Parathyroid adenoma (tissue), 2 donors: ENCODE measurements at regions not wholly inside any gene's neighbourhood (a gene's known extent, or its start where the extent isn't known, plus 50 kb on each side); places are given as distances from the start of the nearest gene placed in this dataset.

ENCODE experiments used
- H2AFZ ChIP-seq: fragments of 300-600 bp; sonication (generic); one replicate; pipeline ENCODE4 v1.7.0; 2017; ENCODE audit warnings: antibody characterized with exemption, mild to moderate bottlenecking
- H3K27ac ChIP-seq: fragments of 300-600 bp; sonication (generic); one replicate; pipeline ENCODE4 v1.7.0; 2017
- H3K27me3 ChIP-seq: fragments of 300-600 bp; sonication (generic); one replicate; pipeline ENCODE4 v1.7.0; 2017; ENCODE audit warnings: low read length; ENCODE audit not compliant: control insufficient read depth, insufficient read depth
- H3K36me3 ChIP-seq: fragments of 300-600 bp; sonication (generic); one replicate; pipeline ENCODE4 v1.7.0; 2017; ENCODE audit warnings: low read length; ENCODE audit not compliant: control insufficient read depth, insufficient read depth
- H3K4me1 ChIP-seq: fragments of 300-600 bp; sonication (generic); one replicate; pipeline ENCODE4 v1.7.0; 2017; ENCODE audit warnings: control low read depth
- H3K4me2 ChIP-seq: fragments of 300-600 bp; sonication (generic); one replicate; pipeline ENCODE4 v1.7.0; 2017; ENCODE audit warnings: low read length
- H3K4me3 ChIP-seq: fragments of 300-600 bp; sonication (generic); one replicate; pipeline ENCODE4 v1.7.0; 2017; ENCODE audit warnings: low read depth, low read length
- H3K79me2 ChIP-seq: fragments of 300-600 bp; sonication (generic); one replicate; pipeline ENCODE4 v1.7.0; 2017; ENCODE audit warnings: control low read depth
- H3K9ac ChIP-seq: fragments of 300-600 bp; sonication (generic); one replicate; pipeline ENCODE4 v1.7.0; 2017; ENCODE audit warnings: mild to moderate bottlenecking
- H3K9me3 ChIP-seq: fragments of 300-600 bp; sonication (generic); one replicate; pipeline ENCODE4 v1.7.0; 2017; ENCODE audit warnings: low read length; ENCODE audit not compliant: control insufficient read depth
- TF ChIP-seq, protein P1 (sequence below): fragments of 300-600 bp; sonication (generic); IDR thresholded peaks from one replicate; pipeline ENCODE4 v1.7.0; 2017; ENCODE audit warnings: antibody characterized with exemption, mild to moderate bottlenecking
- donor health status: primary hyperparathyroidism.

DNA sequence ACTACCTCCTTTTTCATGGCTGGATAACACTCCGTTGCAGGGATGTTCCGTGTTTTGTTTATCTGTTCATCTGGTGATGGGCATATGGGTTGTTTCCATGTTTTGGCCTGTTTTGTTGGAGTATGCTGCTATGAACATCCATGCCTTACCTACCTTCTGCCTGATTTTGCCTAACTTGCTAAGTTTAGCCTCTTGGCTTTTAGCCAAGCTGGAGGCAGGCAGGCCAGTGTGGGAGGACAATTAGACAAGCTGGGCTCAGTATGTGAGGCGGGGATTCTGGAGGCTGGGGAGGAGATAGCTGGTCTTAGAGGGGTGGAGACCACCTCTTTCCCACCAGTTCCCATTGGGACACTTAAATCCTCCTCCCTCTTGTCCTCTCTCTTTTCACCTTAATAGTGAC, 98.4 kb upstream of the WNT4 start:
- Histone ChIP-seq H3K9me3 (no peaks in the 10 kb centered on the region), H3K79me2 (no peaks in the 10 kb centered on the region), H3K27ac (no peak overlapping the region), H3K4me1 (no peaks in the 10 kb centered on the region), H3K4me2 (no peak overlapping the region), H3K36me3 (no peaks in the 10 kb centered on the region), H2AFZ (no peak overlapping the region), H3K9ac (no peak overlapping the region), H3K27me3 (no peaks in the 10 kb centered on the region), H3K4me3 (no peak overlapping the region)
- TF ChIP-seq, protein P1, sequence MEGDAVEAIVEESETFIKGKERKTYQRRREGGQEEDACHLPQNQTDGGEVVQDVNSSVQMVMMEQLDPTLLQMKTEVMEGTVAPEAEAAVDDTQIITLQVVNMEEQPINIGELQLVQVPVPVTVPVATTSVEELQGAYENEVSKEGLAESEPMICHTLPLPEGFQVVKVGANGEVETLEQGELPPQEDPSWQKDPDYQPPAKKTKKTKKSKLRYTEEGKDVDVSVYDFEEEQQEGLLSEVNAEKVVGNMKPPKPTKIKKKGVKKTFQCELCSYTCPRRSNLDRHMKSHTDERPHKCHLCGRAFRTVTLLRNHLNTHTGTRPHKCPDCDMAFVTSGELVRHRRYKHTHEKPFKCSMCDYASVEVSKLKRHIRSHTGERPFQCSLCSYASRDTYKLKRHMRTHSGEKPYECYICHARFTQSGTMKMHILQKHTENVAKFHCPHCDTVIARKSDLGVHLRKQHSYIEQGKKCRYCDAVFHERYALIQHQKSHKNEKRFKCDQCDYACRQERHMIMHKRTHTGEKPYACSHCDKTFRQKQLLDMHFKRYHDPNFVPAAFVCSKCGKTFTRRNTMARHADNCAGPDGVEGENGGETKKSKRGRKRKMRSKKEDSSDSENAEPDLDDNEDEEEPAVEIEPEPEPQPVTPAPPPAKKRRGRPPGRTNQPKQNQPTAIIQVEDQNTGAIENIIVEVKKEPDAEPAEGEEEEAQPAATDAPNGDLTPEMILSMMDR, result no peak

DNA sequence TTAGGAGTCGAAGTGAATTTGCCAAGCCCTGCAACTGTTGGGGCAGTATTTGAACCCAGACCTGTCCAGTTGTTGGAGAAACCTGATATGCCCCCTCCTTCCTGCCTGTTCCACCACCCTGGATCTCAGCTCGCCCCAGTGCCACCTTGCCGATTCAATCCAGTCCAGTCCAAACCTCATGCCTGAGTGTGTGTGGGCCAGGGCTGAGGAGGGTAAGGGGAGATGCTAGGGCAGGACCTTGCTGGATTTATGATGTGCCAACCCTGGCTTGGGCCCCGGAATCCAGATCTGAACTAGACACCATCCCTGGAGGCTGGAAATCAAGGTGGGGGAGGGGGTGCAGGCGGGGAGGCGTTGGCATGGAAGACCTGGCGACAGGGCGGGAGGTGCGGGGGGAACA, 98.9 kb upstream of the WNT4 start:
- TF ChIP-seq, protein P1, result no peak
- Histone ChIP-seq H3K4me1 (no peaks in the 10 kb centered on the region), H3K36me3 (no peaks in the 10 kb centered on the region), H3K9me3 (no peaks in the 10 kb centered on the region), H3K9ac (no peak overlapping the region), H3K79me2 (no peaks in the 10 kb centered on the region), H3K4me3 (no peak overlapping the region), H2AFZ (no peak overlapping the region), H3K4me2 (no peak overlapping the region), H3K27ac (no peak overlapping the region), H3K27me3 (no peaks in the 10 kb centered on the region)

- Histone ChIP-seq H3K27ac (no peak overlapping the region), H2AFZ (no peak overlapping the region), H3K9ac (no peak overlapping the region), H3K4me1 (no peaks in the 10 kb centered on the region), H3K36me3 (no peaks in the 10 kb centered on the region), H3K4me2 (no peak overlapping the region), H3K9me3 (no peaks in the 10 kb centered on the region), H3K27me3 (no peaks in the 10 kb centered on the region), H3K4me3 (no peak overlapping the region), H3K79me2 (no peaks in the 10 kb centered on the region)
- TF ChIP-seq, protein P1, result no peak
Measured at GRCh38 chr1:22245100-22245650, 102.3 kb upstream of the WNT4 start.

GRCh38 chr1:22245726-22246125, 102.8 kb upstream of the WNT4 start:
- no peaks in the 10 kb centered on the region for H3K36me3 ChIP-seq
- no peaks in the 10 kb centered on the region for H3K4me1 ChIP-seq
- H2AFZ ChIP-seq, result no peak overlapping the region
- no peak overlapping the region for H3K4me2 ChIP-seq
- H3K9me3 ChIP-seq, result no peaks in the 10 kb centered on the region
- TF ChIP-seq, protein P1, result no peak
- no peak overlapping the region for H3K27ac ChIP-seq
- H3K79me2 ChIP-seq, result no peaks in the 10 kb centered on the region
- H3K9ac ChIP-seq, result no peak overlapping the region
- H3K27me3 ChIP-seq, result no peaks in the 10 kb centered on the region
- no peak overlapping the region for H3K4me3 ChIP-seq

GRCh38 chr1:22246755-22247480, 104.0 kb upstream of the WNT4 start:
- TF ChIP-seq, protein P1, result no peak
- H3K9ac ChIP-seq, result no peak overlapping the region
- no peak overlapping the region for H3K4me2 ChIP-seq
- H3K9me3 ChIP-seq, result no peaks in the 10 kb centered on the region
- H3K27me3 ChIP-seq, result no peaks in the 10 kb centered on the region
- no peak overlapping the region for H2AFZ ChIP-seq
- H3K4me3 ChIP-seq, result no peak overlapping the region
- no peaks in the 10 kb centered on the region for H3K4me1 ChIP-seq
- no peak overlapping the region for H3K27ac ChIP-seq
- H3K79me2 ChIP-seq, result no peaks in the 10 kb centered on the region
- no peaks in the 10 kb centered on the region for H3K36me3 ChIP-seq
